Prostate gland (tissue), 2 donors: ENCODE measurements at regions not wholly inside any gene's neighbourhood (a gene's known extent, or its start where the extent isn't known, plus 50 kb on each side); places are given as distances from the start of the nearest gene placed in this dataset.

Experiments used
- POLR2A ChIP-seq: fragments of 450-650 bp; IDR thresholded peaks from one replicate; pipeline ENCODE4 v1.6.1; 2016; ENCODE audit warnings: antibody characterized with exemption, mild to moderate bottlenecking
- POLR2AphosphoS5 ChIP-seq: sonication (generic); formaldehyde crosslinking; IDR thresholded peaks from one replicate; pipeline ENCODE4 v1.6.1; 2017; ENCODE audit warnings: antibody characterized with exemption
- TF ChIP-seq, protein P1 (sequence below), 4 experiments: fragments of 200-600 bp in 2 of 4; fragments of 450-650 bp in 2 of 4; sonication (generic) in 2 of 4; IDR thresholded peaks; 1 replicate in 3 of 4; 2 replicates in 1 of 4; pipeline ENCODE4 v1.5.1; 2016 to 2019; ENCODE audit warnings: antibody characterized with exemption in 4 of 4, mild to moderate bottlenecking in 2 of 4, moderate library complexity in 2 of 4

DNA sequence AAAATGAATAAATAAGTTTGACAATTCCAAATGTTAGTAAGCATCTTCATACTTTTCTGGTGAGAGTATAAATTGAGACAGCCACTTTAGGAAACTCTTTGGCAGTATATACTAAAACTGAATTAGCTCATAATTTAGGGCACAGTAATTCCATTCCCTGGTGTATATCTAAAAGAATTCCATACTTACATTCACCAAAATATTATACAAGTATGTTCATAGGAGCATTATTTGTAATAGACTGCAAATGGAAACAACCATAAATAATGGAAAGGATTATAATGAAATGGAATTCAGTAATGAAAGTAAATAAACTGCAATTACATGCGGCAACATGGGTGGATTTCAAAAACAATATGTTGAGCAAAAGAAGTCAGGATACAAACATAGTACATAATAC lies 315.8 kb upstream of the LRRC4C start:
- TF ChIP-seq, protein P1, sequence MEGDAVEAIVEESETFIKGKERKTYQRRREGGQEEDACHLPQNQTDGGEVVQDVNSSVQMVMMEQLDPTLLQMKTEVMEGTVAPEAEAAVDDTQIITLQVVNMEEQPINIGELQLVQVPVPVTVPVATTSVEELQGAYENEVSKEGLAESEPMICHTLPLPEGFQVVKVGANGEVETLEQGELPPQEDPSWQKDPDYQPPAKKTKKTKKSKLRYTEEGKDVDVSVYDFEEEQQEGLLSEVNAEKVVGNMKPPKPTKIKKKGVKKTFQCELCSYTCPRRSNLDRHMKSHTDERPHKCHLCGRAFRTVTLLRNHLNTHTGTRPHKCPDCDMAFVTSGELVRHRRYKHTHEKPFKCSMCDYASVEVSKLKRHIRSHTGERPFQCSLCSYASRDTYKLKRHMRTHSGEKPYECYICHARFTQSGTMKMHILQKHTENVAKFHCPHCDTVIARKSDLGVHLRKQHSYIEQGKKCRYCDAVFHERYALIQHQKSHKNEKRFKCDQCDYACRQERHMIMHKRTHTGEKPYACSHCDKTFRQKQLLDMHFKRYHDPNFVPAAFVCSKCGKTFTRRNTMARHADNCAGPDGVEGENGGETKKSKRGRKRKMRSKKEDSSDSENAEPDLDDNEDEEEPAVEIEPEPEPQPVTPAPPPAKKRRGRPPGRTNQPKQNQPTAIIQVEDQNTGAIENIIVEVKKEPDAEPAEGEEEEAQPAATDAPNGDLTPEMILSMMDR (IDR thresholded peaks at IDR 0.05): no peak
- TF ChIP-seq POLR2AphosphoS5: no peak
- TF ChIP-seq POLR2A: no peak
